Ishikawa (cell line): ENCODE measurements at regions not wholly inside any gene's neighbourhood (a gene's known extent, or its start where the extent isn't known, plus 50 kb on each side); places are given as distances from the start of the nearest gene placed in this dataset.

Source experiments
- EGR1 ChIP-seq: IDR thresholded peaks from 2 replicates; pipeline ENCODE4 v1.6.1; 2012
- EP300 ChIP-seq: IDR thresholded peaks from 2 replicates; pipeline ENCODE4 v1.6.1; 2012; ENCODE audit warnings: borderline replicate concordance
- FOXM1 ChIP-seq: IDR thresholded peaks from 2 replicates; pipeline ENCODE4 v1.6.1; 2012; ENCODE audit warnings: low read depth, borderline replicate concordance
- NFIC ChIP-seq: IDR thresholded peaks from 2 replicates; pipeline ENCODE4 v1.6.1; 2012
- TEAD4 ChIP-seq: IDR thresholded peaks from 2 replicates; pipeline ENCODE4 v1.6.1; 2012
- TF ChIP-seq, protein P1 (sequence below): IDR thresholded peaks from 2 replicates; pipeline ENCODE4 v1.6.1; 2012; ENCODE audit warnings: low read depth, mild to moderate bottlenecking
- TF ChIP-seq, protein P2 (sequence below): IDR thresholded peaks from 2 replicates; pipeline ENCODE4 v1.6.1; 2012

DNA sequence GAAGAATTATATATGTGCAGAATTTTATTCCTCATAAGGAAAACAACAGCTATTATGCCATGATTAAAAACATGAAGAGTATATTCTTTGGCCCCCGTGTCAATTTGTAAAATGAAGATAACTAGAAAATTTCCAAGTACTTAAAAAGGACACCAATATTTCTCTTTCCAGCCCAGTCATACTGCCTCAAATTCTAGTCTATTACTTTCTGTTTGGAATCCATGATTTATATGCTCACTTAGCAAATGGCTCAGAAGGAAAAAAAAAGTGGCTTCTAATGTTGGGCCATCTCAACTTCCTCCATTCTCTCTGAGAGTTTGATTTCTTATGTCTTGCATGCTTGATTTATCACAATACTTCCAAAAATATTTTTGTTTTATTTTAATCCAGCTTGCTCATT lies 1431.1 kb downstream of the AMY1C start:
- TF ChIP-seq EP300 (no peak), TEAD4 (no peak), NFIC (no peak), EGR1 (no peak), FOXM1 (no peak)
- TF ChIP-seq, protein P1, sequence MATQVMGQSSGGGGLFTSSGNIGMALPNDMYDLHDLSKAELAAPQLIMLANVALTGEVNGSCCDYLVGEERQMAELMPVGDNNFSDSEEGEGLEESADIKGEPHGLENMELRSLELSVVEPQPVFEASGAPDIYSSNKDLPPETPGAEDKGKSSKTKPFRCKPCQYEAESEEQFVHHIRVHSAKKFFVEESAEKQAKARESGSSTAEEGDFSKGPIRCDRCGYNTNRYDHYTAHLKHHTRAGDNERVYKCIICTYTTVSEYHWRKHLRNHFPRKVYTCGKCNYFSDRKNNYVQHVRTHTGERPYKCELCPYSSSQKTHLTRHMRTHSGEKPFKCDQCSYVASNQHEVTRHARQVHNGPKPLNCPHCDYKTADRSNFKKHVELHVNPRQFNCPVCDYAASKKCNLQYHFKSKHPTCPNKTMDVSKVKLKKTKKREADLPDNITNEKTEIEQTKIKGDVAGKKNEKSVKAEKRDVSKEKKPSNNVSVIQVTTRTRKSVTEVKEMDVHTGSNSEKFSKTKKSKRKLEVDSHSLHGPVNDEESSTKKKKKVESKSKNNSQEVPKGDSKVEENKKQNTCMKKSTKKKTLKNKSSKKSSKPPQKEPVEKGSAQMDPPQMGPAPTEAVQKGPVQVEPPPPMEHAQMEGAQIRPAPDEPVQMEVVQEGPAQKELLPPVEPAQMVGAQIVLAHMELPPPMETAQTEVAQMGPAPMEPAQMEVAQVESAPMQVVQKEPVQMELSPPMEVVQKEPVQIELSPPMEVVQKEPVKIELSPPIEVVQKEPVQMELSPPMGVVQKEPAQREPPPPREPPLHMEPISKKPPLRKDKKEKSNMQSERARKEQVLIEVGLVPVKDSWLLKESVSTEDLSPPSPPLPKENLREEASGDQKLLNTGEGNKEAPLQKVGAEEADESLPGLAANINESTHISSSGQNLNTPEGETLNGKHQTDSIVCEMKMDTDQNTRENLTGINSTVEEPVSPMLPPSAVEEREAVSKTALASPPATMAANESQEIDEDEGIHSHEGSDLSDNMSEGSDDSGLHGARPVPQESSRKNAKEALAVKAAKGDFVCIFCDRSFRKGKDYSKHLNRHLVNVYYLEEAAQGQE = no peak
- TF ChIP-seq, protein P2, sequence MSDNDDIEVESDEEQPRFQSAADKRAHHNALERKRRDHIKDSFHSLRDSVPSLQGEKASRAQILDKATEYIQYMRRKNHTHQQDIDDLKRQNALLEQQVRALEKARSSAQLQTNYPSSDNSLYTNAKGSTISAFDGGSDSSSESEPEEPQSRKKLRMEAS = no peak
